AG04449 (cell line): ENCODE measurements at regions not wholly inside any gene's neighbourhood (a gene's known extent, or its start where the extent isn't known, plus 50 kb on each side); places are given as distances from the start of the nearest gene placed in this dataset.

Experiments used
- CTCF ChIA-PET: fragments of 350-600 bp; formaldehyde crosslinking; extraction: SDS; loops from one replicate; lab custom pipeline; 2021; ENCODE audit warnings: antibody characterized with exemption; lab: Yijun Ruan, JAX
- POLR2A ChIA-PET: fragments of 400-600, 350-600 bp; formaldehyde crosslinking; extraction: SDS; loops from one replicate; lab custom pipeline; 2020; ENCODE audit warnings: antibody characterized with exemption, inconsistent platforms; lab: Yijun Ruan, JAX
- DNase-seq: peaks from one replicate; pipeline ENCODE4 v3.0.0-alpha.2; 2010; ENCODE audit warnings: low read depth, low spot score
- H3K4me3 ChIP-seq: 2 replicates; pipeline ENCODE4 v1.5.1; 2011; ENCODE audit warnings: low read depth, mild to moderate bottlenecking, control low read depth, low read length
- TF ChIP-seq, protein P1 (sequence below): IDR thresholded peaks from one replicate; pipeline ENCODE4 v1.5.1; 2011; ENCODE audit warnings: mild to moderate bottlenecking, moderate library complexity, low read length, control low read depth, inconsistent platforms; ENCODE audit not compliant: insufficient read depth; ENCODE audit errors: missing control alignments

DNA sequence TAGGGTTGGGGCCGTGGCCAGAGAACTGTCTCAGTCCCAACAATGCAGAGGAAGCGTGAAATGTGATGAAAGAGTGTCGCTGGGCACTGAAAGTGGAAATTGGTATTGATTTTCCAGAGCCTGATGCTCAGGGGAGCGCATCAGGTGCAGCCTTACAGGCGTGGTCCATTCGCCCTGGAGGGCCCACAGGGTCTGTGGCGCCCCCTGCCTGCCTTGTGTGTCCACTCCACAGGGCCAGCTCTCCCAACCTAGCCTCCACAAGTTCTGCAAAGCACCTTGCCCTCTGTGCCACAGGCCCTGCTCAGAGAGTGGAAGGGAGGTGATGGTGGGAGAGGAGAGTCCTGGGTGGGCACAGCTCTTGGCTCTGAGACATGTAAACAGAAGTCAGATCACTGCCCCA, 54.9 kb upstream of the LMO1 start:
- ChIA-PET POLR2A (no interaction called here), CTCF (interaction anchor here (0.7 to 2.5 kb wide), 4 partner anchors 9 to 54 kb away, joined by 3 to 9 read pairs (median 4); partner anchors contain the start of gene LMO1)
- TF ChIP-seq, protein P1, sequence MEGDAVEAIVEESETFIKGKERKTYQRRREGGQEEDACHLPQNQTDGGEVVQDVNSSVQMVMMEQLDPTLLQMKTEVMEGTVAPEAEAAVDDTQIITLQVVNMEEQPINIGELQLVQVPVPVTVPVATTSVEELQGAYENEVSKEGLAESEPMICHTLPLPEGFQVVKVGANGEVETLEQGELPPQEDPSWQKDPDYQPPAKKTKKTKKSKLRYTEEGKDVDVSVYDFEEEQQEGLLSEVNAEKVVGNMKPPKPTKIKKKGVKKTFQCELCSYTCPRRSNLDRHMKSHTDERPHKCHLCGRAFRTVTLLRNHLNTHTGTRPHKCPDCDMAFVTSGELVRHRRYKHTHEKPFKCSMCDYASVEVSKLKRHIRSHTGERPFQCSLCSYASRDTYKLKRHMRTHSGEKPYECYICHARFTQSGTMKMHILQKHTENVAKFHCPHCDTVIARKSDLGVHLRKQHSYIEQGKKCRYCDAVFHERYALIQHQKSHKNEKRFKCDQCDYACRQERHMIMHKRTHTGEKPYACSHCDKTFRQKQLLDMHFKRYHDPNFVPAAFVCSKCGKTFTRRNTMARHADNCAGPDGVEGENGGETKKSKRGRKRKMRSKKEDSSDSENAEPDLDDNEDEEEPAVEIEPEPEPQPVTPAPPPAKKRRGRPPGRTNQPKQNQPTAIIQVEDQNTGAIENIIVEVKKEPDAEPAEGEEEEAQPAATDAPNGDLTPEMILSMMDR = no peak
- DNase-seq = no peak
- no peak overlapping the region for H3K4me3 ChIP-seq

DNA sequence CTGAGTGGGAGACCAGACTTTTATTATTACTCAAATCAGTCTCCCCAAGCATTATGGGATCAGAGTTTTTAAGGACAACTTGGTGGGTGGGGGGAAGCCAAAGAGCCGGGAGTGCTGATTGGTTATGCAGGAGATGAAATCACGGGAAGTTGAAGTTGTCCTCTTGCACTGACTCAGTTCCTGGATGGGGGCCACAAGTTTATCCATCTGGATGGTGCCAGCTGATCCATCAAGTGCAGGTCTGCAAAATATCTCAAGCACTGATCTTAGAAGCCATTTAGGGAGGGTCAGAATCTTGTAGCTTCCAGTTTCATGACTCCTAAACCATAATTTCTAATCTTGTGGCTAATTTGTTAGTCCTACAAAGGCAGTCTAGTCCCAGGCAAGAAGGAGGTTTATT, 53.5 kb upstream of the LMO1 start:
- no peak overlapping the region for H3K4me3 ChIP-seq
- DNase-seq = no peak
- TF ChIP-seq, protein P1 = no peak
- ChIA-PET POLR2A (no interaction called here), CTCF (interaction anchor here (1.9 kb wide), 1 partner anchor 53 kb away, joined by 5 read pairs; the partner anchor contains the start of gene LMO1)

DNA sequence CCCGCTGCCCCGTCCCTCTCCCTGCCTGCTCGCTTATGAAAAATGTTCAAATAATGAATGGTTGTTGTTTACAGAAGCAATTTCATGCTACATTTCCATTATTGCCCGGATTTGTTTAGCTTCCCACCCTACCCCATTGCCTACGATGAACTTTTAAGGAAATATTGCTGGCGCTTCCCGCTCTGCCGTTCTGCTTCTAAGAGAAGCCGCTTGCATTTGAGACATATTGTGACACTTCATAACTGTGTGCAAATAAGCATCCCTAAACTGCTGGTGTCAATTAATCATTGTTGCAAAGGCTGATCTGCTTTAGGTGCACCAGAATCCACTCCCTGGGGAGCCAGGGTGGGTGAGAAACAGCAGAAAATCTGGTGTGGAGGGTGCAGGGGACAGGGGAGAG, 52.3 kb upstream of the LMO1 start:
- H3K4me3 ChIP-seq = no peak overlapping the region
- TF ChIP-seq, protein P1 = no peak
- DNase-seq = no peak
- CTCF ChIA-PET = no interaction called here
- POLR2A ChIA-PET = no interaction called here

DNA sequence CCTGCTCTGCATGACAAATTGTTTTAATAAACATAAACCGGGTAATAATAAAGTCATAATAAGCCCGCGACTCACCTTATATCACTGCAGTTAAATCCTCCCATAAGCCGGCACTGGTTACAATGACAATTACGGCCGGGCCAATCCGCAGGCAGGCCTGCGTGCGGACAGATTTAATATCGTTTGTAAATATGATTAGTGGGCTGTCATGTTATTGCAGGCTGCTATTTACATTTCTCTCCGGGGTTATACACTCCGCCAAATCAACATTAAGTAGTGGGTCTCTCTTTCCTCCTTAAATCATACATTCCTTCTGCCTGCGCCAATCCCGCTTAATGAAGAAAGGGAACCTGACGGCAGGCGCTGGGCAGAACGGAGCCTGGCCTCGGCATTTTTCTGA, 51.8 kb upstream of the LMO1 start:
- DNase-seq = no peak
- ChIA-PET CTCF (interaction anchor here (1.3 kb wide), 1 partner anchor 13 kb away, joined by 3 read pairs; no protein-coding TSS in a partner anchor), POLR2A (no interaction called here)
- H3K4me3 ChIP-seq = no peak overlapping the region
- TF ChIP-seq, protein P1 = no peak

DNA sequence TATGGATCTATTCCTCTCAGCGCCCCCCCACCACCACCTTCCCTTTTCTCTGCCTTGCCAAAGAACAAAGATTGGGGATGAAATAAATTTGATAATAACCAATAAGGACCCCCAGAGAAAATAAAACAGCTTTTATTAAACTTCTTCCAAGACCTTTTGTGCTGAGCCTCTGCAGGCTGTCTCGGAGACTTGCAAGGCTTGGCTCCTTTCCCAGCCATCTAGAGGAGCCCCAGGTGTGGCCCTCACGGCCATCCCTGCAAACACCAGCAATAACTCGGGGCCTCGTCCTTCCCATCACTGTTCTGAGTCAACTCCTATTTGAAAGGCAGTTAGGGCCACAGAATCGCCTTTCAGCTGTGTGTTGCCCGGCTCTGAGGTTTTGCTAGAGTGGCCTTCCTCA, 51.2 kb upstream of the LMO1 start:
- no peak for DNase-seq
- ChIA-PET CTCF (interaction anchor here (1.3 kb wide), 1 partner anchor 14 kb away, joined by 3 read pairs; no protein-coding TSS in a partner anchor), POLR2A (no interaction called here)
- TF ChIP-seq, protein P1 = no peak
- no peak overlapping the region for H3K4me3 ChIP-seq

DNA sequence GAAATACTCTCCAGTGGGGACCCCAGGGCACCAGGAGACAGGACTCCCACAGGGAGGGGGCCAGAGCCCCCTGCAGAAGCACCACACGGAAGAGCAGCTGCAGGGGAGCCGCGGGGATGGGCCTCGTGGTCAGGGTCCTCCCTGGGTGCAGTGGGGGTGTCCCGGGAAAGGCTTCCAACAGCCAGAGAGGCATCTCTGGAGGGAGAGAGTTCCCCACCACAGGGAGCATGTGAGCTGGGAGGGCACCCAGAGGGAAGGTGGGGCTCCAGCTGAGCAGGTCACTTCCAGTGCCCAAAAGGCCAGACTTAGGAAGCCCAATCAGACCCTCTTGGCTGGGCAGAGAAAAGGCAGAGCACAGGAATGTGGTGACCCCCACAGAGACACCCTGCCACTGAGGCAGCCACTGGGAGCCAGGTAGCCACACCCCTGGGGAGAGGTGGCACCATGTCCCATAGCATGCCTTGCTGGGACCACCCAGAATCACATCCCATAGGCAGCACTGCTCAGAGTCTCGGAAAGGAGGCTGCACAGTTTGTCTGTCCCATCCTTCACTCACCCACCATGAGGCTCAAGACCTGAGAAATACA, 49.9 kb upstream of the LMO1 start:
- ChIA-PET CTCF (no interaction called here), POLR2A (no interaction called here)
- TF ChIP-seq, protein P1 = no peak
- no peak for DNase-seq
- H3K4me3 ChIP-seq = no peak overlapping the region
